ENCODE measurements at regions not wholly inside any gene's neighbourhood (a gene's known extent, or its start where the extent isn't known, plus 50 kb on each side); places are given as distances from the start of the nearest gene placed in this dataset.

DNA sequence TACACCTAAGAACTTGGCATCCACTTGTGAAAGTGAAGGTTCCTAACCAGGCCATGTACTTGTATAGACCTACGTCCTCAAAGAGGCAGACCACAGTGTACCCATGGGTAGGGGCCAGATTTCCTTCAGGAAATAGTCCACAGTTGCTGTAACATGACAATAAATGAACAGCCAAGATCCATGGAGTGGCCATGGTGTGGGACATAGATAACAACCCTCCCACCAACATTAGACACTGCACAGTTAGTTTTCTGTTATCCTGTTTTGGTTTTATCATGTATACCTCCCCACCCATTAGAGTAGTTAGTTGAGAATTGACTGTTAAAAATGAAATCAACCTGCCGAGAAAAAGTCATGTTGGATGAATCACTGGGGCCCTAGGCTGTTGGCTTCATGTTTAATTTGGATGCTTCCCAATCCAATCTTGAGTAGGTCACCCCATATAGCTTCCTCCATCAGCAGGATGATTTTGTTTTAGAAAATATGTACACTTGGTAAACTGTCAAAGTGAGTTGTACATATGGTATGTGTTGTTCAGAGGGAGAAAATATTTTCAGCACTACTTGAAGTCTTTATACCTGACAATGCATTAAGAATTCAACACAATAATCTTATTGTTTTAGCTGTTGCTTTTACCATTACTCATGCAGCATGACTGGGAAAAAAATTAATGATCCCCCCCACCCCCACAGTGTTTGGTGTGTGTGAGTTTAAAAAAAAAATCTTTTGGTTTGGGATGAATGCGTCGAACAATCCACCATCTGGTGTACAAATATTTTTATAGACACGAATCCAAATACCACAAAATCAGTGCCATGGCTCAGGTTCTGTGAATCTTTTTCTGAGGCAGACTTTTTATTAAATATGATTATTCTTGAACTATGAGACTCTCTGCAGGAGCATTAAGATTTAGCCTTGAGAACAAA lies 88.3 kb upstream of the ARHGAP29 start:
- DNase-seq = peak; percentile 99

DNA sequence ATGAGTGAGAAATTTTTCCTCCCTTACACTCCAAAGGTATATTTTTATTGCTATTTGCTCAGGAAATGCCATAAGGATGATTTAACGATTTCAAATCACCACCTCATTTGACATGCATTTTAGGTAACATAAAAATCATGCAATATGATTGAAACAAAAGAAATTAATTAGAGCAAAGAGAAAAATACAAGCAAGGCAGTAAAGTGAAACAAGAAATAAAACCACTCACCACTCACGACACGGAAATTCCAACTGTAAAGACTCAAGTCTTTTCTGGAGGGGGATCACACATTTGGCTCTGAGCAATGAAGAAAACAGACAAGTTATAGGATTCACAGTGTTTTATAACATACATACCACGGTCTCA lies 86.8 kb upstream of the ARHGAP29 start:
- DNase-seq = peak; percentile 86

DNA sequence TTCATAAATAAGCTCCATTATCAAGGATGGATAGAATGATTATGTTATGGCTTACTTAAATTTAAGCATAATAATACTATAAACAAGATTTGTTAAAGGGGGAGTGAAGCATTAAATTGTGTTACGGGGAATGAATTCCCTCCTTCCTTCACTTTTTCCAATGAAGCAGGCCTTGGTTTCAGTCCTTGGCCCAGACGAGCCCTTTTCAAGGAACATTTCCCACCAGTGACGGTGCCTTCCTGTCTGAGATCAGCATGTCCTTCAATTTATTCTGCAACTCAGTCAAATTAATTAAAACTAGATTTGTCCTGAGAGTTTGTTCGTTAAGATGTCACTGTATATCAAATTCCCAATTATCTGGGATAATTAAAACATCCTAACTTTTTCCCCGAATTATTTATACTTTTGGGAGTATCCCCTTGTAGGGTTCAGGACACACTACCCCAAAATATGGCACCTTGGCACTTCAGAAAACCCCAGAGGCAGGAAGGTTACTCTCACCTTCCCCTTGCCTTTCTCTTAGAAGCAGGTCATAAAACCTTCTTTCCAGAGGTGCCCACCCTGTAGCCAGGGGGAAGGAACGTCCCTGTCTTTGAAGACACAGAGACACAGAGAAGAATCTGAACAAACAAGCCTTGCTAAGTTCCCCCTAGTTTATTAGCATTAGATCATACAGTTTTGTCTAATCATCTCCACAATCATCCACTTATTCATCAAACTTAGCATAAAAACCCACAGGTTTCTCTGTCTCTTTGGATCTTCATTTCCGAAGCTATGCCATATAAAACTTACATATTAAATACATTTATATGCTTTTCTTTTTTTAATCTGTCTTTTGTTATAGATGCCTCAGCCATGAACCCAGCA lies 86.2 kb upstream of the ARHGAP29 start:
- DNase-seq = no peak

DNA sequence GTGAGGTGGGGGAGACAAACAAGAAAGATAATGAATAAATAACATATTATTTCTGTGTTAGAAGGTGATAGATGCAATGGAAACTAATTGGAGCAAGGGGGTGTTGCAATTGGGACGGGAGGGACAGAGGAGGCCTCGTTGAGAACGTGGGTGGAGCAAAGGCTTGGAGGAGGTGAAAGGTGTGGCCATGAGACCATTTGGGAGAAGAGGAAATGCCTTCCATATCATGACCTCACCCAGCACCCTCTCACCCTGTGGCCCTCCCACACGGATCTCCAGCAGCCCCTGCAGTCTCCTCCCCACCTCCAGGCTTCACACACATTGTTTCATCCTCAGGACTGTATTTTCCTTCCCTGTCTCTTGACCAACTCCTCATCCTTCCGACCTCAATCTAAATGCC lies 85.3 kb upstream of the ARHGAP29 start:
- no peak for DNase-seq

DNA sequence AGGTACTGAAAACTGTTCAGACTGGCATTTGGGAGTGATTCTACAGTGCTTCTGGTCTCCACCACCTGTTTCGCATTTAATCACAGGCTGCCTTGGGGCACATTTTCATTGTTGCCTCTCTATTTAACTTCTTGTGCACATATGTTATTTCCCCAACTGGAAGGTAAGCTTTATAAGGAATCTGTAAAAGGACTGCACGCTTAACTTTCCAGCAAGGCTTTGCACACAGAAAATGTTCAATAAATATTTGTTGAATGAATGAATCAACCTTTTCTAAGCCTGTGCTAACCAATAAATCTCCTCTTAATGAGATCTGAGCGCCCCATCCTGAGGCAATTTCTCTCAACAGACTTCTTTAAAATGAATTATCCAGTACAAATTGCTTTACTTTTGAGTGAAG lies 84.3 kb upstream of the ARHGAP29 start:
- no peak for DNase-seq

DNA sequence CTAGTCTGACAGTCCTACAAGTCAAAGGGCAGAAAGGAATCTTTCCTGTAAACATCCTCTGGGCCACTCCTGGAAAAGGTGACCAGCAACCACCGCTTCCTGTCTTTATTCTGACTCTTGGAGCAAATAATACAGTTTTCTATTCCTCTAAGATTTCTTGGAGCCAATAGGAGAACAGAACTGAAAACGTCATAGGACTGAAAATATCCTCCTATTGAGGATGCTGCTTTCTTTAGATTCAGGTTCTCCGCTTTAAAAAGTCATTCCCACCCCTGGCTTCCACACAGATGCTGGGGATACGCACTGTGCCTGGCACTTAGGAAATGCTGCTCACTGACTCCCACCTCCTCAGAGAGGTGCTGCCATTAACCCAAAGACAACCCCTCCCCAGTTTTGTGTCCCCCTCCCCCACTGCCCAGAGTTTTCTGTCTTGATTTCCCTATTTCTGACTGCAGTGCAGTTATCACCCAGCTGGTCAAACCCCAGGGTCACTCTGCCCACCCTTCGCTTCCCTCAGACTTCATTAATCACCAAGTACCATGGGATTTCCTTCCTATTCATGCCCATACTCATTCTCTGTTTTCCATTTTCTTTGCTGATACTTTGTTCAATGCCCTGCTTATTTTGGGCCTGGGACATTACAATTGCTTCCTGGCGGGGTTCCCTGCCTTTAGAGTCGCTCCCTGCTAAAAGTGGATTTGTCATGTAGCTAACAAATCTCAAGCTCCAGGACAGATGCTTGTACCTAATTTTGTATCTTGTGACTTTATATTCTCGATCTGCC lies 82.1 kb upstream of the ARHGAP29 start:
- no peak for DNase-seq

DNA sequence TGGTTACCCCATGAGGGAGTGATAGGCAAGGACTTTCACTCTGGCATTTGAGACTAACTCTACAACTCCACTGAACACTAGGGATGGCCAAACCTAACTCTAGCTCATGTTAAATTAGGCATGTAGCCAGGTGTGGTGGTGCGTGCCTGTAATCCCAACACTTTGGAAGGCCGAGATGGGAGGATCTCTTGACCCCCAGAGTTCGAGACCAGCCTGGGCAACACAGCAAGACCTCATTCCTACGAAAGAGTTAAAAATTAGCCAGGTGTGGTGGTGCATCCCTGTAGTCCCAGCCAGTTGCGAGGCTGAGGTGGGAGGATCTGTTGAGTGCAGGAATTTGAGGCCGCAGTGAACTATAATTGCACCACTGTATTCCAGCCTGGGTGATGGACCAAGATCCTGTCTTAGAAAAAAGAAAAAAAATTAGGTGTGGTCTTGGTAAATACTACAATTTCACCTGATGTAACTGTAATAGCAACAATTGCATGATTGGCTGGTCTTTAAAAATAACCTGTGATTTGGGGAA lies 81.2 kb upstream of the ARHGAP29 start:
- no peak for DNase-seq

DNA sequence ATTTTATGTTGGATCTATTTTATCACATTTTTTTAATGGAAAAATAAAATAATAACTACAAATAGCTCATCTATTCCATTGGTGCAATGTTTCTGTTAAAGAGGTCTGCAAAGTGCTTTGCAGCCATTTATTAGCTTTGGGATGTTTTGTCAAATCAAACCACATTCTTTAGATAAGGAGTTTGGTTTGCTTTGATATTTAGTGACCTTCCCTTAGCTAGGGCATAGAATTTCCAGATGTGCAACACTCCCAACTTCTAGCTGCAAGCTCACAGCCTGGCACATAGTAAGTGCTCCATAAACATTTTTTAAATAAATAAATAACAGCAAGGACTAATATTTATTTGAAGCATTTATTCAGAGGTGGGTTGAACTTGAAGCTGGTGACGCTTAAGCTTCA lies 80.4 kb upstream of the ARHGAP29 start:
- DNase-seq = no peak

DNA sequence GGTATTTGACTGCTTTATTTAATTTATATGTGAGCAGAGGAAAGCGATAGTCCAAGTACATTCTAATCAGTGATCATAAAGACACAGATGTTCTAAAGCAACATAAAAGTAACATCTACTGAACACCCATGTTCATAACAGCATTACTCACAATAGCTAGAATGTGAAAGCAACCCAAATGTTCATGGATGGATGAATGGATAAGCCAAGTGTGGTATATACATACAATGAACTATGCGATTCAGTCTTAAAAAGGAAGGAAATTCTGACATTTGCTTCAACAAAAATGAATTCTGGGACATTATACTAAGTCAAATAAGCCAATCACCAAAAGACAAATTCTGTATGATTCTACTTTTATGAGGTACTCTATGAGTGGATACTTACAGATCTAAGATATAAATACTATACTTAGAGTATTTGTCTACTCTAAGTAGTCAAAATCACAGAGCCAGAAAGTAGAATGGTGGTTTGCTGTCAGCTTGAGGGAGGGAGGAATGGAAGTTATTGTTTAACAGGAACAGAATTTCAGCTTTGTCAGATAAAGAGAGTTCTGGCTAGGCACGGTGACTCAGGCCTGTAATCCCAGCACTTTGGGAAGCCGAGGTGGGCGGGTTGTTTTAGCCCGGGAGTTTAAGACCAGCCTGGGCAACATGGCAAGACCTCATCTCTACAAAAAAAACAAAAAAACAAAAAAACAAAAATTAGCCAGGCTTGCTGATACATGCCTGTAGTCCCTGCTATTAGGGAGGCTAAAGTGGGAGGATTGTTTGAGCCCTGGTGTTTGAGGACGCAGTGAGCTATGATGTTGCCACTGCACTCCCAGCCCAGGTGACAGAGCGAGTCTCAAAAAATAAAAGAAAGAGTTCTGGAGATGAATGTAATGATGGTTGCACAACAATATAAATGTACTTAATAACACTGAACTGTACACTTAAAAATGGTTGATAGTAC lies 79.7 kb upstream of the ARHGAP29 start:
- DNase-seq = no peak

DNA sequence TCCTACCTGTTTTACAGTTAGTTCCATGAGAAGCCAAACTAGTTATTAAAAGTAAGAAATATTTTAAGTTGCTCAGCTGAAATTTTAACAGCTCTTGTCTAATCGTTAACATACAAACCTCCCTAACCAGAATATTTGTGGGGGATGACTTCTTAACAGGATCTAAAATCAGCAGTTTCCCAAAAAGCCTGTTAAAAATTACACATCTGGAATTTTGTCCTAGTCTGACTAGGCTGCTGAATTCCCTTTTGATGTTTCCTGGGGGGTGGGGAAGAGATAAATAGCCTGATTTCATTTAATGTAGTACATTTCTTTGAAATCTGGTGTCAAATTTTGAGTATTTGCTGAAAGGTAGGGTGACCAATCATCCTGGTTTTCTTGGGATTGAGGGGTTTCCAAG lies 78.8 kb upstream of the ARHGAP29 start:
- no peak for DNase-seq

DNA sequence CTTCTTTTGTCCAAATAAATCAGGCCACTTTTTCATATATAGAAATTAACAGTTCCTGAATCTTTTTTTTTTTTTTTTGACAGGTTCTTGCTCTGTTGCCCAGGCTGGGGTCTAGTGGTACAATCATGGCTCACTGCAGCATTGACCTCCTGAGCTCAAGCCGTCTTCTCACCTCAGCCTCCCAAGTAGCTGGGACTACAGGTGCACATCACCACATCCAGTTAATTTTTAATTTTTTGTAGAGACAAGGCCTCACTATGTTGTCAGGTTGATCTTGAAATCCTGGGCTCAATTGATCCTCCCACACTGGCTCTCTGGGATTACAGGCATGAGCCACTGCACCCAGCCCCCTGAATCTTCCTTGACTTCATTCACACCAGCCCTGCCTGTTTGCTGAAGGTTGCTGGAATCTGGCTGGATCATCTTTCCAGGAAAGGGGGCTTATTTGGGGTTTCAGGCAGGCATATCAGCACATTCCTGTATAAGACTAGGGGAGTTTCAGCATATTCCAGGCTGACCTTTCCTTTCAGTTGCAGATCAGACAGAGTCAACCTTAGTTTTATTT lies 78.2 kb upstream of the ARHGAP29 start:
- no peak for DNase-seq

DNA sequence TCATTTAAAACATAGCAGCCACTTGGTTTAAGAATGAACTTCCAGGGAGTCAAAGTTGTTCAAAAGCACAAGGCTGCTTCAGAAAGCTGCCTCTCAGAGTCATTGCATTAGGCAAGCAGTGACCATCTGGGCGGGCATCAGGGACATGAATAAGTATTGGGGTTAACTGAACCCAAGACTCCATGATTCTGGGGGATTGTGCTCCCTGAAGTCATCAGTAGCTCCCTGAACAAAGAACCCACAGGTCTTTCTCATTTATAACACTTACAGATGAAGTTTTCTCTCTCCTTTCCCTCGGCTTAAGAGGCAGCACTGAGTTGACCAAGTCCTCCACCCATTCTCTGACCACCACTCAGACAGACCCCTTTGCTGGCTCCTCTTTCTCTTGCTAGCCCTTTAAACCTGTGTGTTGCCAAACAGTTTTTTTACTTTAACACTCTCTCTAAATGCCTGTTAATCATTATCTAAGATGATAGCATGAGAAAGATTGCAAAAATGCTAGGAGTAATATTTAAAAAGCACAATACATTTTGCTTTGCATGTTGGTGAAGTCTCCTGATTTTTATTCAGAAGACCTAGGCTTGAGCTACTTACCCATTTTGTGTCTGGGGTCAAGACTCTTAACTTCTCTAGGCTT lies 77.0 kb upstream of the ARHGAP29 start:
- no peak for DNase-seq

DNA sequence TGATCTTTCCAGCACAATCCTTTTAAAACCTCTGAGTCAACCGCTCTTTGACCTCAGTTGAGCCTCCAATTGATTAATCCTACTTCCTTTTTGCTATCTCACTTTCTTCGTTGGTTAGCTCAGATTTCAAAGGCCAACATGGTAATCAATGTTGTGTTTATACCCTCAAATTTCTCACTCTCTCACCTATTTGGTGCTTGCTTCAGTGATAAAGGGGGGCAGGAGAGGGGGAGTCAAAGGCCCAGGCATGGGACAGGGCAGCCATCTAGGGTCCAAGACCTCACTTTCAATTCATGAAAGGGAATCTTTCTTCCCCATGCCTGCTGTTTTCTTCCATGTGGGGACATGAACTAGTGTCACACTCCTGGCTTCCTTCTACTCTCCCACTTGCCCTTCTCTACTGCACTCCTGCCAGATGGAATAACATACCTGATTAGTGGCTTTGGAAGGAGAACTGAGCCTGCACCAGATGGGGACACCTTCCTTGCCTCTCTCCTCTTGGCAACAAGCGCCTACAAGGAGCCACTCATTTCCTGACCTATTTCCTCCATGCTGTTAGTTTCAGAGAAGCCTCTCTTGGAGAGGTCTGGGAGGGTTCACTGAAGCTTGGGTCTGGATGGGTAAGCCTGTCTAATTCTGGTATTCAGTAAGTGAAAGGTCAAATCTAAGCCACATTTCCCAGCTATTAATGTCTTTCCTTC lies 73.3 kb upstream of the ARHGAP29 start:
- no peak for DNase-seq

DNA sequence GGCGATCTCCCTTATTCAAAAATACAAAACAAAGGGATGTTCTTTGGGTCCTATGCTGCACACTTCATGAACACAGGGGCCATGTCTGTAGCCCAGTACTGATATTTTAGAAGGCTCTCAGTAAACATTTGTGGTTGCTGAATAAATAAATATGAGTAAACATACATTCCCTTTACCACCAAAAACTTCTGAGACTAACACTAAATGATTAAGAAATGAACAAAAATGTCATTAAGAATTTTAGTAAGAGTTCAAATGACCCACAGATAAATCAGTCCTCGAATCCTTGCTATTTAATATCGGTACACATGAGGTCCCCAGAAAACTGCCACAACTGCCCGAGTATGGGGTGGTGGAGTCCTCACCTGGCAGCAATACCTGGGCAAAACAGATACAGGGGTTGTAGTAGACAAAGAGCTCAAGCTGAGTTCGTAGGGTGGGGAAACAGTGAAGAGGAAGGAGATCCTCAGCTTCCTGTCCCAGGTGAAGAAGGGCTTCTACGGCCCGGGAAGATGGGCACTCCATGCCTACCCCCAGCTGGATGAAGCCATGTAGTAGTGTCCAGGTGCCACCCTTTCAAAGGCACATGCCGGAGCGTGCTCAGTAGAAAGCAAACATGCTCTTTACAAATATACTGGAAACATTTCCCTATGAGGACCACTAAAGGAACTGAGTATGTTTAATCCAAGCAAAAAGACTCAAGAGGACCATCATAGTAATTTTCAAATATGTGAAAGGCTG lies 72.6 kb upstream of the ARHGAP29 start:
- no peak for DNase-seq

DNA sequence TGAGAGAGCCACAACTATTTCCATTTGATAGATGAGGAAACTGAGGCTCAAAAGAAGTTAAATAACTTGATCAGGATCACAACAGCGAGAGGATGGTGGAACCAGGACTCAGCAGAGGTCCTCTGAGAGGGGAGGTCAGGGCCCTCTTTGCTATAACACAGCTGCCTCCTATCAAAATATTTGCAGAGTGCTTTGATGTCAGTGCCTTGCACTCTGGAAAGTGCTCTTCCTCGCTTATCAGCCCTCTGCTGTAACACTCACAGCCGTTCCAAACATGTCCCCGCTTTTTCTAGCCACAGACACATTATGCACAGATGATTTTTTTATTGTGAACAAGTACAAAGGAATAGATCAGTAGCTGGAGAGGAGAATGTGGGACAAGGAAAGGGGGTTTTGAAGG lies 71.8 kb upstream of the ARHGAP29 start:
- DNase-seq = no peak

DNA sequence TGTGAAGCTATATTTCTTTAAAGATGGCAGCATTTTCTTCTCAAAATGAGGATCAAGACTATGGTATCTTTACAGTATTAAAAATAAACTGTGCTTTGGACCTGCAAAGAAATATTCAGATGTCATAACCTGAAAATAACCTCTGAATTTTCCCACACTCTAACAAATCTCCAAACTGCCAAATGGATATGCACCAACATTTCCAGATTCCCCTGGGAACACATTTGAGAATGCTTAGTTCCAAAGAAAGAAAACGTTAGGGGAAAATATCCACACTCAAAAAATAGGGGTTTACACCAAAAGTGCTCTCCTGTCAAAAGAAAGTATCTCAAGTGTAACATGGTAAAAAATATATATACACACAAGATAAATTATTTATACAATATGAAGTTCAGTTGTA lies 69.1 kb upstream of the ARHGAP29 start:
- DNase-seq = no peak

DNA sequence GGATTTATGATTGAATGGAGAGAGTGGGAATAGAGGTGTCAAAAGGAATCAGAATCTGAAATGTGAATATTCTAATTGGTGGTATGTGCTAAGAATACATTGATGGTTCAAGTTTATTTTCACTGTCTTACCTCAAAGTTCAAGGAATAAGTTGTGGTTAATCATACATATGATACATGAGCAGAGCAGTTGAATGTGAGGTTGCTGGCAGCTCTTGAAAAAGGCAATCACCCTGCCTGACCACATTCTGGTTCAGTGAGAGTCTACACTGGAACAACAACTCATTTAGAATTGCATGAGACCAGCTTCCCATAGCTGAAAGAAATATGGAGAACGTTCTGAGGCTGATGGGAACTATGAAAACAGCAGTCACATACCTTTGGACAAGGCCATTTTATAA lies 68.3 kb upstream of the ARHGAP29 start:
- DNase-seq = peak; percentile 75

DNA sequence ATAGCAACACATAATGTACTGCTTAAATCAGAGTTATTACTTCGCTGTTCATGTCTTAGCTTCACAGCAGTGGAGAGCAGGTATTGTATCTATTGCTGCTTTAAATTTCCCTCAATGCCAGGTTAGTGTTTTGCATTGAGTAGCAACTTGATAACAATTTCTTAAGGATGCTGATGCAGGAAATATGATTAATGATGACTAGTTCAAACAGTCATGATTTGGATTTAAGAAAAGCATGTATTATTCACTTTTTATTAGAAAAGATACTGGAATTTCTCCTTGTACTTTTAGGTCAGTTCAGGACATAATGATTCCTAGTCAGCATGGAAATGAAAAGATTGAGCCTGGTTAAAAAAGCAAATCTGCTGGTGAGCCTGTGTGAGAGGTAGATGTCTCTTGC lies 67.2 kb upstream of the ARHGAP29 start:
- no peak for DNase-seq

DNA sequence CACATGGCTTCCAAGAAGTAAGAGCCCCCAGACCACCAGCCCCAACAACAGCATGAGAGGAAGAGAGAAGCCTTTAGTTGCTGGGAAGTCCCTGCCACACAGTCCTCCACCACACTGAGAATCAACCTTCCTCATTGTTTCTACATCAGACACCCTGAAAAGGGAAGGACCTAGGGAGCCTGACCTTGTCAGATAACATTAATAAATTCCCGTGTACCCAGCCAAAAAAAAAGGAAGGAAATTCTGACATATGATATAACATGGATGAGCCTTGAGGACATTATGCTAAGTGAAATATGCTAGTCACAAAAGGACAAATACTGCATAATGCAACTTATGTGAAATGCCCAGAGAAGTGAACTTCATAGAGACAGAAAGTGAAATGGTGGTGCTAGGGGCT lies 65.6 kb upstream of the ARHGAP29 start:
- DNase-seq = no peak

DNA sequence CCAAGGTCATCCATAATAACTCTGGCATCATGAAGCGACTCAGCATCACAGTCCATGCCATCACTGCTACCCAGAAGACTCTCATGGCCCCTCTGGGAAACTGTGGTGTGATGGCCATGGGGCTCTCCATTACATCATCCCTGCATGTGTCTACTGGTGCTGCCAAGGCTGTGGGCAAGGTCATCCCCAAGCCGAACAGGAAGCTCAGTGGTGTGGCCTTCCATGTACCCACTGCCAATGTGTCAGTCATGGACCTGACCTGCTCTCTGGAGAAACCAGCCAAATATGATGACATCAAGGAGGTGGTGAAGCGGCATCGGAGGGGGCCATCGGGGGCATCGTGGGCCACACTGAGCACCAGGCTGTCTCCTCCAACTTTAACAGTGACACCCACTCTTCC lies 65.1 kb upstream of the ARHGAP29 start:
- no peak for DNase-seq

All from fibroblast of skin of right quadriceps (primary cell).